ENCODE measurements at regions not wholly inside any gene's neighbourhood (a gene's known extent, or its start where the extent isn't known, plus 50 kb on each side); places are given as distances from the start of the nearest gene placed in this dataset.

GRCh38 chr3:103685939-103686338 lies 1251.1 kb downstream of the ZPLD1 start:
- TF ChIP-seq CTCF (IDR thresholded peaks at IDR 0.05; ENCODE audit: low read length) (no peak), EZH2 (optimal IDR thresholded peaks at IDR 0.05; ENCODE audit: low read depth, low read length) (no peak)

All from MM.1S (cell line).